ENCODE measurements at regions not wholly inside any gene's neighbourhood (a gene's known extent, or its start where the extent isn't known, plus 50 kb on each side); places are given as distances from the start of the nearest gene placed in this dataset.

- Mint-ChIP-seq H3K4me3 (no peak overlapping the region), H3K27me3 (ENCODE audit: low read depth in 3 of 3) (peaks cover 0 to 5% (median 2%) of the 10 kb centered on the region in 3 donors), H3K9me3 (peaks cover 0 to 2% (median 0%) of the 10 kb centered on the region in 7 donors), H3K36me3 (no peaks in the 10 kb centered on the region), H3K27ac (no peak overlapping the region), H3K4me1 (no peaks in the 10 kb centered on the region)
- Histone ChIP-seq H3K4me3 (replicated peaks in 1 of 3; ENCODE audit: low read depth in 2 of 3, low read length in 3 of 3) (no peak overlapping the region), H2AFZ (ENCODE audit: insufficient read depth, low read depth, low read length, poor library complexity, severe bottlenecking) (no peak overlapping the region), H4K20me1 (ENCODE audit: insufficient read depth, low read length) (no peaks in the 10 kb centered on the region), H3K4me2 (replicated peaks; ENCODE audit: extremely low read depth, low read length, poor library complexity, severe bottlenecking) (no peak overlapping the region), H3K27me3 (ENCODE audit: control insufficient read depth in 2 of 2, insufficient read depth in 2 of 2, low read length in 2 of 2) (no peaks in the 10 kb centered on the region), H3K9ac (ENCODE audit: insufficient read depth, low read length, poor library complexity, severe bottlenecking) (no peak overlapping the region), H3K4me1 (ENCODE audit: control insufficient read depth in 1 of 2, insufficient read depth in 2 of 2, low read length in 2 of 2) (no peaks in the 10 kb centered on the region), H3K36me3 (replicated peaks in 1 of 2; ENCODE audit: control insufficient read depth in 1 of 2, insufficient read depth in 2 of 2, low read length in 2 of 2) (no peaks in the 10 kb centered on the region), H3K27ac (ENCODE audit: low read depth in 1 of 2, low read length in 2 of 2) (no peak overlapping the region), H3K9me3 (replicated peaks in 1 of 2; ENCODE audit: control insufficient read depth in 1 of 2, insufficient read depth in 1 of 2, low read length in 2 of 2) (no peaks in the 10 kb centered on the region), H3K79me2 (ENCODE audit: insufficient read depth, low read length) (no peaks in the 10 kb centered on the region)
- intact Hi-C loops (cut with micrococcal nuclease): no loop called here
- WGBS (ENCODE audit: insufficient coverage): 79% methylated on average over 24 of the region's 27 CpGs
- TF ChIP-seq, protein P1, sequence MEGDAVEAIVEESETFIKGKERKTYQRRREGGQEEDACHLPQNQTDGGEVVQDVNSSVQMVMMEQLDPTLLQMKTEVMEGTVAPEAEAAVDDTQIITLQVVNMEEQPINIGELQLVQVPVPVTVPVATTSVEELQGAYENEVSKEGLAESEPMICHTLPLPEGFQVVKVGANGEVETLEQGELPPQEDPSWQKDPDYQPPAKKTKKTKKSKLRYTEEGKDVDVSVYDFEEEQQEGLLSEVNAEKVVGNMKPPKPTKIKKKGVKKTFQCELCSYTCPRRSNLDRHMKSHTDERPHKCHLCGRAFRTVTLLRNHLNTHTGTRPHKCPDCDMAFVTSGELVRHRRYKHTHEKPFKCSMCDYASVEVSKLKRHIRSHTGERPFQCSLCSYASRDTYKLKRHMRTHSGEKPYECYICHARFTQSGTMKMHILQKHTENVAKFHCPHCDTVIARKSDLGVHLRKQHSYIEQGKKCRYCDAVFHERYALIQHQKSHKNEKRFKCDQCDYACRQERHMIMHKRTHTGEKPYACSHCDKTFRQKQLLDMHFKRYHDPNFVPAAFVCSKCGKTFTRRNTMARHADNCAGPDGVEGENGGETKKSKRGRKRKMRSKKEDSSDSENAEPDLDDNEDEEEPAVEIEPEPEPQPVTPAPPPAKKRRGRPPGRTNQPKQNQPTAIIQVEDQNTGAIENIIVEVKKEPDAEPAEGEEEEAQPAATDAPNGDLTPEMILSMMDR (IDR thresholded peaks at IDR 0.05): no peak
- DNase-seq: no peak
These were observed 656.6 kb downstream of the GALR1 start for GRCh38 chr18:77906103-77906892.

DNA sequence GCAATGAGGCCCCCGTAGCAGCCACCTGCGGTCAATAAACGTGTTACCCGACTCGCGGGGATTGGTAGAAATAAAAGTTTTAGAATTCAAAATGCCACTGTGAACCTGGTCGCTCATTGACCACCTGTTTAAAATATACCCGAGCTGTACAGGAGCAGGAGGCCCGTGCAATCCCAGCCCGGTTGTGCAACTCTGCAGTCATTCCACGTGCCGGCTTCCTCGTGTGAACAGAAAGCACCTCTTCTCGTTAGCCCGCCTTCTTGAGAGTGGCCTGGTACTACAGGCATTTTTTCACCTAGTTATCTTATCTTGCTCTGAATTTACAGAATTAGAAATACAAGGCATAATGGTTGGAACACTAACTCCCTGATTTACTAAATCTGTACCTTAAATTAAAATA is 660.7 kb downstream of the GALR1 start:
- H3K4me1 ChIP-seq (ENCODE audit: control insufficient read depth in 1 of 2, insufficient read depth in 2 of 2, low read length in 2 of 2): no peaks in the 10 kb centered on the region
- no peaks in the 10 kb centered on the region for H3K9me3 ChIP-seq (replicated peaks in 1 of 2; ENCODE audit: control insufficient read depth in 1 of 2, insufficient read depth in 1 of 2, low read length in 2 of 2)
- no peak for DNase-seq
- Mint-ChIP-seq H3K27ac (no peak overlapping the region), H3K4me1 (no peaks in the 10 kb centered on the region), H3K4me3 (no peak overlapping the region), H3K9me3 (peaks cover 0 to 2% (median 0%) of the 10 kb centered on the region in 7 donors), H3K36me3 (no peaks in the 10 kb centered on the region), H3K27me3 (ENCODE audit: low read depth in 3 of 3) (peaks cover 0 to 11% (median 2%) of the 10 kb centered on the region in 3 donors)
- no peaks in the 10 kb centered on the region for H3K79me2 ChIP-seq (ENCODE audit: insufficient read depth, low read length)
- TF ChIP-seq, protein P1 (IDR thresholded peaks at IDR 0.05): no peak
- WGBS (ENCODE audit: insufficient coverage): 97% methylated on average over 8 of the region's 15 CpGs
- no peaks in the 10 kb centered on the region for H4K20me1 ChIP-seq (ENCODE audit: insufficient read depth, low read length)
- no peak overlapping the region for H3K4me3 ChIP-seq (replicated peaks in 1 of 3; ENCODE audit: low read depth in 2 of 3, low read length in 3 of 3)
- H3K27me3 ChIP-seq (ENCODE audit: control insufficient read depth in 2 of 2, insufficient read depth in 2 of 2, low read length in 2 of 2): no peaks in the 10 kb centered on the region
- no peak overlapping the region for H2AFZ ChIP-seq (ENCODE audit: insufficient read depth, low read depth, low read length, poor library complexity, severe bottlenecking)
- H3K27ac ChIP-seq (ENCODE audit: low read depth in 1 of 2, low read length in 2 of 2): no peak overlapping the region
- intact Hi-C loops (cut with micrococcal nuclease): no loop called here
- no peak overlapping the region for H3K9ac ChIP-seq (ENCODE audit: insufficient read depth, low read length, poor library complexity, severe bottlenecking)
- no peaks in the 10 kb centered on the region for H3K36me3 ChIP-seq (replicated peaks in 1 of 2; ENCODE audit: control insufficient read depth in 1 of 2, insufficient read depth in 2 of 2, low read length in 2 of 2)
- H3K4me2 ChIP-seq (replicated peaks; ENCODE audit: extremely low read depth, low read length, poor library complexity, severe bottlenecking): no peak overlapping the region
